HCT116 (cell line): ENCODE measurements at regions not wholly inside any gene's neighbourhood (a gene's known extent, or its start where the extent isn't known, plus 50 kb on each side); places are given as distances from the start of the nearest gene placed in this dataset.

Source experiments
- ATAC-seq: fragments of 200-7000 bp; cut with Tn5 transposase; 2 replicates; pipeline ENCODE4 v1.9.1; 2020; ENCODE audit warnings: mild to moderate bottlenecking, moderate library complexity
- BruUV-seq: library from RNA; stranded (reverse); fragments of 400-500 nt; replicated peaks from 2 replicates; lab custom pipeline; 2021; lab: Mats Ljungman, UMichigan
- CTCF ChIA-PET: fragments of 300-600 bp; sonication (Branson Sonifier 250); formaldehyde crosslinking; loops from one replicate; lab custom pipeline; 2021; ENCODE audit warnings: antibody characterized with exemption; lab: Charles Lee
- POLR2A ChIA-PET: fragments of 300-600, 350-600 bp; sonication (Branson Sonifier 250); formaldehyde crosslinking; loops from one replicate; lab custom pipeline; 2021; ENCODE audit warnings: antibody characterized with exemption; lab: Charles Lee
- RAD21 ChIA-PET, 2 experiments: fragments of 300-600 bp; sonication (Branson Sonifier 250); formaldehyde crosslinking; loops; one replicate each; lab custom pipeline; 2023; ENCODE audit warnings: low total read pairs in 2 of 2; ENCODE audit not compliant: uncharacterized antibody in 2 of 2, unreplicated experiment in 2 of 2, low non-redundant PET in 1 of 2; lab: Charles Lee
- DNase-seq: peaks from one replicate; pipeline ENCODE4 v3.0.0-alpha.2; 2010; ENCODE audit warnings: low read depth, low spot score
- H2AFZ ChIP-seq: fragments of 200-600 bp; shearing (Covaris generic), sonication (generic); 2 replicates; pipeline ENCODE4 v1.6.1; 2017; ENCODE audit warnings: low read depth, mixed run types, mixed read lengths, antibody characterized with exemption, low read length; ENCODE audit not compliant: poor library complexity, severe bottlenecking
- H3K27ac ChIP-seq: 2 replicates; pipeline ENCODE4 v1.5.1; 2012; ENCODE audit warnings: low read depth, low read length
- H3K27me3 ChIP-seq: fragments of 200-600 bp; sonication (generic); 2 replicates; pipeline ENCODE4 v1.6.1; 2016; ENCODE audit warnings: mixed run types, low read length, mixed read lengths; ENCODE audit not compliant: insufficient read depth
- H3K36me3 ChIP-seq, 2 experiments: fragments of 200-500 bp in 1 of 2; fragments of 200-600 bp in 1 of 2; sonication (Bioruptor generic) in 1 of 2; sonication (generic) in 1 of 2; 2 replicates each; pipeline versions ENCODE4 v1.5.1 to v1.6.1; 2014 to 2016; ENCODE audit warnings: low read length in 2 of 2, inconsistent platforms in 1 of 2, mixed read lengths in 1 of 2, mixed run types in 1 of 2; ENCODE audit not compliant: insufficient read depth in 2 of 2, control insufficient read depth in 1 of 2
- H3K4me1 ChIP-seq, 2 experiments: fragments of 200-600 bp in 1 of 2; sonication (generic) in 1 of 2; 2 replicates each; pipeline versions ENCODE4 v1.5.1 to v1.6.1; 2012 to 2017; ENCODE audit warnings: low read length in 2 of 2, inconsistent platforms in 1 of 2, mild to moderate bottlenecking in 1 of 2, mixed read lengths in 1 of 2, mixed run types in 1 of 2, moderate library complexity in 1 of 2; ENCODE audit not compliant: insufficient read depth in 2 of 2, control insufficient read depth in 1 of 2
- H3K4me2 ChIP-seq: fragments of 200-600 bp; sonication (generic); 2 replicates; pipeline ENCODE4 v1.6.1; 2017; ENCODE audit warnings: mixed run types, low read length, mixed read lengths
- H3K4me3 ChIP-seq, 2 experiments: fragments of 200-600 bp in 1 of 2; sonication (generic) in 1 of 2; replicated peaks in 1 of 2; 2 replicates each; pipeline ENCODE4 v1.5.1; 2011 to 2016; ENCODE audit warnings: low read length in 2 of 2, control low read depth in 1 of 2, low read depth in 1 of 2, mild to moderate bottlenecking in 1 of 2, mixed read lengths in 1 of 2, mixed run types in 1 of 2
- H3K79me2 ChIP-seq: fragments of 200-600 bp; sonication (generic); 2 replicates; pipeline ENCODE4 v1.6.1; 2017; ENCODE audit warnings: mild to moderate bottlenecking, mixed run types, low read length, moderate library complexity, mixed read lengths; ENCODE audit not compliant: insufficient read depth
- H3K9ac ChIP-seq: fragments of 200-600 bp; sonication (generic); 2 replicates; pipeline ENCODE4 v1.6.1; 2016; ENCODE audit warnings: low read length, mixed read lengths
- H3K9me2 ChIP-seq: fragments of 200-600 bp; sonication (generic), shearing (Covaris generic); 2 replicates; pipeline ENCODE4 v1.6.1; 2017; ENCODE audit warnings: mixed run types, mild to moderate bottlenecking, moderate library complexity; ENCODE audit not compliant: insufficient read depth
- H3K9me3 ChIP-seq, 2 experiments: fragments of 200-500 bp in 1 of 2; fragments of 200-600 bp in 1 of 2; sonication (Bioruptor generic) in 1 of 2; sonication (generic) in 1 of 2; 2 replicates each; pipeline ENCODE4 v1.6.1; 2014 to 2017; ENCODE audit warnings: low read length in 2 of 2, mixed read lengths in 2 of 2, inconsistent platforms in 1 of 2, low read depth in 1 of 2, mild to moderate bottlenecking in 1 of 2, mixed run types in 1 of 2, moderate library complexity in 1 of 2; ENCODE audit not compliant: control insufficient read depth in 1 of 2, insufficient read depth in 1 of 2
- H4K20me1 ChIP-seq: fragments of 200-600 bp; sonication (generic), shearing (Covaris generic); 2 replicates; pipeline ENCODE4 v1.6.1; 2017; ENCODE audit warnings: mixed run types, mild to moderate bottlenecking, moderate library complexity; ENCODE audit not compliant: insufficient read depth
- CTCF ChIP-seq, 3 experiments: fragments of 200-600 bp in 1 of 3; sonication (generic) in 1 of 3; IDR thresholded peaks in 2 of 3; conservative IDR thresholded peaks in 1 of 3; 2 replicates each; pipeline ENCODE4 v1.5.1; 2012 to 2017; ENCODE audit warnings: low read depth in 2 of 3, low read length in 2 of 3, antibody characterized with exemption in 1 of 3, borderline replicate concordance in 1 of 3, control low read depth in 1 of 3, mild to moderate bottlenecking in 1 of 3, mixed read lengths in 1 of 3, mixed run types in 1 of 3, moderate library complexity in 1 of 3; ENCODE audit not compliant: insufficient read depth in 1 of 3
- ELF1 ChIP-seq: IDR thresholded peaks from 2 replicates; pipeline ENCODE4 v1.6.1; 2012; ENCODE audit warnings: low read depth, borderline replicate concordance
- EZH2 ChIP-seq: fragments of 200-600 bp; sonication (generic); IDR thresholded peaks from 2 replicates; pipeline ENCODE4 v1.6.1; 2017; ENCODE audit warnings: antibody characterized with exemption, mixed run types
- JUND ChIP-seq: IDR thresholded peaks from 2 replicates; pipeline ENCODE4 v1.6.1; 2012
- RAD21 ChIP-seq: IDR thresholded peaks from 2 replicates; pipeline ENCODE4 v1.6.1; 2012; ENCODE audit warnings: low read depth, mild to moderate bottlenecking
- REST ChIP-seq: IDR thresholded peaks from 2 replicates; pipeline ENCODE4 v1.6.1; 2012; ENCODE audit warnings: low read depth
- SIN3A ChIP-seq: IDR thresholded peaks from 2 replicates; pipeline ENCODE4 v1.6.1; 2012; ENCODE audit warnings: low read depth
- SP1 ChIP-seq: IDR thresholded peaks from 2 replicates; pipeline ENCODE4 v1.6.1; 2012; ENCODE audit warnings: low read depth
- TCF7L2 ChIP-seq: IDR thresholded peaks from 2 replicates; pipeline ENCODE4 v1.7.0; 2011; ENCODE audit warnings: borderline replicate concordance, inconsistent platforms; ENCODE audit not compliant: insufficient read depth, insufficient read length; ENCODE audit errors: extremely low read depth
- YY1 ChIP-seq: IDR thresholded peaks from 2 replicates; pipeline ENCODE4 v1.6.1; 2011; ENCODE audit warnings: low read length, low read depth, moderate library complexity, mild to moderate bottlenecking; ENCODE audit not compliant: insufficient replicate concordance; ENCODE audit errors: extremely low read depth
- ZBTB33 ChIP-seq: IDR thresholded peaks from 2 replicates; pipeline ENCODE4 v1.6.1; 2011; ENCODE audit warnings: mild to moderate bottlenecking, low read length, moderate library complexity; ENCODE audit not compliant: insufficient replicate concordance; ENCODE audit errors: extremely low read depth
- ZFX ChIP-seq: fragments of 450-650 bp; IDR thresholded peaks from 2 replicates; pipeline ENCODE4 v1.6.1; 2017
- intact Hi-C: fragments of 100-400 bp; cut with micrococcal nuclease; formaldehyde crosslinking; loops from 2 replicates; pipeline ENCODE4 v1.10.0; 2022

- Histone ChIP-seq H3K9ac (no peak overlapping the region), H3K4me1 (no peaks in the 10 kb centered on the region), H3K79me2 (no peaks in the 10 kb centered on the region), H3K4me2 (no peak overlapping the region), H3K27ac (no peak overlapping the region), H3K9me3 (no peaks in the 10 kb centered on the region), H3K9me2 (no peaks in the 10 kb centered on the region), H4K20me1 (no peaks in the 10 kb centered on the region), H3K4me3 (no peak overlapping the region), H2AFZ (no peak overlapping the region), H3K36me3 (no peaks in the 10 kb centered on the region), H3K27me3 (no peaks in the 10 kb centered on the region)
- ChIA-PET POLR2A (no interaction called here), RAD21 (no interaction called here), CTCF (no interaction called here)
- TF ChIP-seq CTCF (IDR thresholded peaks at IDR 0.05 in 2 of 3, conservative IDR thresholded peaks at IDR 0.05 in 1 of 3; ENCODE audit: borderline replicate concordance in 1 of 3, insufficient read depth in 1 of 3, low read depth in 2 of 3, low read length in 2 of 3): no peak
- no peak for TF ChIP-seq SP1
- no peak for TF ChIP-seq TCF7L2
- TF ChIP-seq SIN3A: no peak
- TF ChIP-seq ELF1: no peak
- TF ChIP-seq YY1: no peak
- TF ChIP-seq EZH2: no peak
- BruUV-seq: no TSS peak
- no peak for DNase-seq
- ATAC-seq: no peak
- intact Hi-C loops: no loop called here
Measured at GRCh38 chr3:117308353-117308752, 598.8 kb downstream of the TUSC7 start.

- Histone ChIP-seq H2AFZ (no peak overlapping the region), H3K9me3 (no peaks in the 10 kb centered on the region), H3K4me1 (no peaks in the 10 kb centered on the region), H3K4me3 (no peak overlapping the region), H3K36me3 (no peaks in the 10 kb centered on the region), H4K20me1 (no peaks in the 10 kb centered on the region), H3K4me2 (no peak overlapping the region), H3K27ac (no peak overlapping the region), H3K9me2 (no peaks in the 10 kb centered on the region), H3K27me3 (no peaks in the 10 kb centered on the region), H3K79me2 (no peaks in the 10 kb centered on the region), H3K9ac (no peak overlapping the region)
- no TSS peak for BruUV-seq
- ChIA-PET POLR2A (no interaction called here), CTCF (no interaction called here), RAD21 (no interaction called here)
- ATAC-seq (no peak), DNase-seq (no peak)
- intact Hi-C loops: no loop called here
- TF ChIP-seq ELF1 (no peak), ZBTB33 (no peak), JUND (no peak), TCF7L2 (no peak), ZFX (no peak), RAD21 (no peak), REST (no peak)
Measured at GRCh38 chr3:117308756-117309155, 599.2 kb downstream of the TUSC7 start.
